ENCODE measurements at regions not wholly inside any gene's neighbourhood (a gene's known extent, or its start where the extent isn't known, plus 50 kb on each side); places are given as distances from the start of the nearest gene placed in this dataset.

DNA sequence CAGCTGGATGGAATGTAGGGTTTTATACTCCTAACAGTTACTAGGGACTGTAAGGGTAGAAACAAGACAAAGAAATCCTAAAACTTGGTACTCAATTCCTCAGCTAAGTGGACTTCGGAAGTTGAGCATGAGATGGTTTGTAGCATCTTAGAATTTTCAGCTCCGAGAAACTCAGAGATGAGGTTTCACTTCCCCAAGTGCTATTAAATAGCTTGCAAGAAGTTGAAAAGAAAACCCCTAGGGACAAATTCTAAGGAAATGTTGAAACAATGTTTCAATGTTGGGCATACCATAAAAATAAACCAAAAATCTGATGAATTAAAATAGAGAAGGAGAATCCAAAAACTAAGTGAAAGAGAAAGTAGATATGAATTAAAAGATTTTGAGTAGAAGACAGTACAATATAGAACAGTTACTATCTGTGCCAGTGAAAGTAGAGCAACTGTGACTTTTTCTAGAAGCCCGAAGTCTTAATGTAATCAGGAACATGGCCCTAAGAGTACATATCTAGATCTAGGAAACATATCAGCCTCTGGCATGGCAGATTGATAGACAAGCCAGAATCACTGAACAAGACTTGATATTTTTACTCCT lies 308.6 kb upstream of the RGMB start:
- DNase-seq, result no peak

DNA sequence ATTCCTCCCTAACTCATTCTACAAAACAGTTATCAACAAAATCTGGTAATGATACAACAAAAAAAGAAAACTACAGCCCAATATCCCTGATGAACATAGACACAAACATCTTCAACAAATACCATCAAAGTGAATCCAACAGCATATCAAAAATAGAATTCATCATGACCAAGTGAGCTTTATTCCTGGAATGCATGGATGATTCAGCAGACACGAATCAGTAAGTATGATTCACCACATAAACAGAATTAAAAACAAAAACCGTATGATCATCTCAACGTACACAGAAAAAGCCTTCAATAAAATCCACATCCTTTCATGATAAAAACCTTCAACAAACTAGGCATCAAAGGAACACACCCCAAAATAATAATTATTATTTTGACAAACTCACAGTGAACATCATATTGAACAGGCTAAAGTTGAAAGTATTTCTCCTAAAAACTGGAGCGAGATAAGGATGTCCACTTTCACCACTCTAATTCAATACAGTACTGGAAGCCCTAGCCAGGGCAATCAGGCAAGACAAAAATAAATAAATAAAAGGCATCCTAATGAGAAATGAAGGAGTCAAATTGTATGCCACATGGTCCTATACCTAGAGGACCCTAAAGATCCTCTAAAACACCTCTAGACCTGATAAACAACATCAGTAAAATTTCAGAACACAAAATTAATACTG lies 305.1 kb upstream of the RGMB start:
- DNase-seq, result peak; percentile 93

- DNase-seq, result peak; percentile 43
Observed at GRCh38 chr5:98470747-98471146, 302.7 kb upstream of the RGMB start.

DNA sequence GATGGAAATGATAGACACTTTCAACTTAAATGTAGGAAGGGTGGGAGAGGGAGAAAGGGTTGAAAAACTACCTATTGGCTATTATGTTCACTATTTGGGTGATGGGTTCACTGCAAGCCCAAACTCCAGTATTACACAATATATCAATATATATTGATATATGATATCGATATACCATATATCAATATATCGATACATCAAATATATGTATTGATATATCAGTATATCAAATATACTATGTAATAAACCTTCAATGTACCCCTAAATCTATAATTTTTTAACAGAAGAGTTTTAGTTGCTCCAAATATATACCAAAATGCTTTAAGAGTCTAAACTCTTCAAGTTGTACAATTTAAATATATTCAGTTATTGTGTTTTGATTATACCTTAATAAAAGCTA lies 302.0 kb upstream of the RGMB start:
- no peak for DNase-seq

- DNase-seq, result no peak
Observed at GRCh38 chr5:98474216-98474615, 299.2 kb upstream of the RGMB start.

GRCh38 chr5:98474782-98475181 lies 298.7 kb upstream of the RGMB start:
- peak; percentile 6 for DNase-seq

DNA sequence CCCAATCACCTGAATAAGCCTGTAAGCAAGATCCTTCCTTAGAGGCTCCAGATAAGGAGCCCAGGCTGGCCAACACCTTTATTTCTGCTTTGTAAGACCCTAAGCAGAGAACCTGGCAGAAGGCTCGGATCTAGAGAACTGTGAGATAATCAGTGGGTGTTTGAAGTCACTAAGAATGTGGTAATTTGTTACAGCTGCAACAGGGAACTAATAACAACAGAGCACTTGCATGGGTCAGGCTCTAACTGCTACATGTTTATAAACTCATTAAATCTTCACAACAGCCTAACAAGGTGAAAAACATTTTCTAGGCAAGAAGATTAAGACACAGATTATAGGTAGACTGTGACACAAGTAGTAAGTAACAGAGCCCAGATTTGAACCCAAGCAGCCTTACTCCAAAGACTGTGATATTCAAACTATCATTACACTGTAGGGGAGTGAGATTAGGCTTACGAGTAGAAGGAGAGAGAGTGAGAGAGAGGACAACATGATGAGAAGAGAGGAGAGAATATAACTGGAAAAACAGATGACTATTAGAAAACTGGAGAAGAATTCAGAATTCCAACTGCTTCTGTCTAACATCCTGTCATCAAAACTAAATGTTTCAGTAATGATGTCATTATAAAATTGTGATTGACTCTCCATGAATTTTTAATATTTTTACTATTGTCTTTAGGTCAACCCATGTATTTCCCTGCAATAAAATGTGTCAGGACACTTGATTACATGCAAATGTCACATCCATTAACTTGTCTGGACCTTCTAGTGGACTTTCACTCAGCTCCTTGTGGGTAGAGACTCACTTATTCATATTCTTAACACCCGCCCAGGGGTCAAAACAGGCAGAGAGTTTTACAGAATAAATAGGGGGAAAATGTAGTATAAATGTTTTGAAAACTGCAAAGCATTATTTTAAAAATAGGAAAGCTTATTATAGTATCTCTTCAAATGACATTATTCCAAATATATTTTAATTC lies 290.9 kb upstream of the RGMB start:
- DNase-seq, result no peak

GRCh38 chr5:98483301-98483685 lies 290.2 kb upstream of the RGMB start:
- peak; percentile 94 for DNase-seq

DNA sequence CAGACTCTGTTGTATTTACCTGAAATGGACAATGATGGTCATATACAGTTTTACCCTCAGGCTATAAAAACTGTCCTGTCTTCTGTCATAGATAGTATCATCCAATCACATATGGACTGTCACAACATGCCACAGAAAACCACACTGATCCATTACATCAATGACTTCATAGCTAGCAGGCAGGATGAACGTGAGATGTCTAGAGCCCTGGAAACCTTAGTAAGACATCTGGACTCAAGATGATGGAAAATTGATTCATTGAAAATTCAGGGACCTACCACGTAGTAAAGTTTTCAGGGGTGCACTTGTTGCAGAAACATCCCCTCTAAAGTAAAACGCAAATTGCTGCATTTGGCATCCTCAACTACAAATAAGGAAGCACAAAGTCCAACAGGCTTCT lies 284.4 kb upstream of the RGMB start:
- peak; percentile 43 for DNase-seq

- no peak for DNase-seq
Observed at GRCh38 chr5:98490348-98490747, 283.1 kb upstream of the RGMB start.

- DNase-seq, result no peak
Observed at GRCh38 chr5:98492258-98492657, 281.2 kb upstream of the RGMB start.

- DNase-seq, result no peak
Observed at GRCh38 chr5:98497418-98497817, 276.0 kb upstream of the RGMB start.

GRCh38 chr5:98498028-98498427 lies 275.4 kb upstream of the RGMB start:
- no peak for DNase-seq

DNA sequence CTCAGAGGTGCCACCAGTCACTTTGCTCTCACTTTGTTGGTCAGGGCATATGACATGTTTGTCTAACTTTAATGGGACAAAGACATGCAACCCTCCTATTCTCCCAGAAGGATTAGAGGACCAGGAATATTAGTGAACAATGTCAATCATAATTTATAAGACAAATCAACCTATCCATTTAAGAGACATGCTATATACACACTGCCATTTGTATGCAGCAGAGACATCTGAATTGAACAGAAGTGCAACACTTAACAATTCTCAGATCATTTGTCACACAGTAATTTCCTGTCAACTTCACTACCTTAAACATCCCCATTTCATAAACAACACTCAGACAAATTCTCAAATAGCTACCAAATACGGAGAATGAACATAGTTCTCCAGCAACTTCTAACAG lies 273.6 kb upstream of the RGMB start:
- no peak for DNase-seq

DNA sequence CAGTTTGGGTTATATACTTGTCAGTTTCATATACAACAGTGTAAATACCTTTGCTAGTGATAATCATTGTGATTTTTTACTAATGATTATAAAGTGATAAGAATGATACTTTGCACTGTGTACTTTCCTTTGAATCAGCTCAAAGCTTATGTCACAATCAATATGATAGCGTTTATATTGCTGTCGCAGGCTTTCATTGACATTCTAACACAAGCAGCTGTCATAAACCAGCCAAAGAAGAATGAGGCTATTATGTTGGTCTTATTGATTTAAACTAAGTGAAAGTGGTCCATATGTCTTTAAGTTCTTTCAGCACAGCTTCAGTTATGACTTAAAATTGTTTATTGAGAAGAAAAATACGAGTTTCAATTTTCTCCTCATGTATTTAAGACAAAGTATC lies 272.7 kb upstream of the RGMB start:
- DNase-seq, result no peak

GRCh38 chr5:98503616-98504015 lies 269.8 kb upstream of the RGMB start:
- DNase-seq, result no peak

DNA sequence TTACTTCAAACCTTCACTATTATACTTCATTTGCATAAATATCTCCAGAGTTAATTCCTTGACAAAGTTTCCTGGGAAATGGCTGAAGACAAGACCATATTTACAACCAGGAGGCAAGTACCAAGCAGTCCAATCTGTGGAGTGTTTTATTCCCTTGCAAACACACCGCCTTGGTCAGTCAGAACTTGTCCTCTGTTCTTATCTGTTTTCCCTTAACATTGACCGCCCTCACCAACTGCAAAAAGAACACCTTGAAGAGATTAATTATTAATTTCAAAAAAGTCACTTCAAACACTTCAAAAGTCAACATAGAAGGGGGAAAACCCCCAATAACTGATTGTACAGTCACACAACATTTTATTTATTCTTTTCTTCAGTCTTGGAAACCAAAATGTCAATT lies 269.0 kb upstream of the RGMB start:
- no peak for DNase-seq

- peak; percentile 28 for DNase-seq
Observed at GRCh38 chr5:98510143-98510985, 263.1 kb upstream of the RGMB start.

GRCh38 chr5:98513380-98513779 lies 260.1 kb upstream of the RGMB start:
- no peak for DNase-seq

DNA sequence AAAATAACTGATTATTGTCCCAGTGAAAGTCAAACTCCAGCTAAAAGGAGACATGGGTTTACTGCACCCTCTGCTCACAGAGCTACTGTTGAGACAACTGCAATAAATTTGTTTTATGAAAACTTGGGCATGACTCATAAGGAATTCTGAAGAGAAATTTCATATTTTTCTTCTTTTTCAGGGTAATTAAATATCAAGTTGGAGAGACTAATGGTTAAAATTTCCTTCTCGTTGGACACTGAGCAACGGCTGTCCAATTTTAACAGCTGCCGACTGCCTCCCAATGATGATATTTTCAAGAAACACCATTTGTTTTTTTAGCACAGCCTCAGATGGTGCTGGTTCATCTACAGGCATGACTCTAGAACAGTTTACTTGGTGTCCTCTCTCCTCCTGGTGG lies 259.2 kb upstream of the RGMB start:
- peak; percentile 35 for DNase-seq

- DNase-seq, result no peak
Observed at GRCh38 chr5:98516701-98517100, 256.8 kb upstream of the RGMB start.

DNA sequence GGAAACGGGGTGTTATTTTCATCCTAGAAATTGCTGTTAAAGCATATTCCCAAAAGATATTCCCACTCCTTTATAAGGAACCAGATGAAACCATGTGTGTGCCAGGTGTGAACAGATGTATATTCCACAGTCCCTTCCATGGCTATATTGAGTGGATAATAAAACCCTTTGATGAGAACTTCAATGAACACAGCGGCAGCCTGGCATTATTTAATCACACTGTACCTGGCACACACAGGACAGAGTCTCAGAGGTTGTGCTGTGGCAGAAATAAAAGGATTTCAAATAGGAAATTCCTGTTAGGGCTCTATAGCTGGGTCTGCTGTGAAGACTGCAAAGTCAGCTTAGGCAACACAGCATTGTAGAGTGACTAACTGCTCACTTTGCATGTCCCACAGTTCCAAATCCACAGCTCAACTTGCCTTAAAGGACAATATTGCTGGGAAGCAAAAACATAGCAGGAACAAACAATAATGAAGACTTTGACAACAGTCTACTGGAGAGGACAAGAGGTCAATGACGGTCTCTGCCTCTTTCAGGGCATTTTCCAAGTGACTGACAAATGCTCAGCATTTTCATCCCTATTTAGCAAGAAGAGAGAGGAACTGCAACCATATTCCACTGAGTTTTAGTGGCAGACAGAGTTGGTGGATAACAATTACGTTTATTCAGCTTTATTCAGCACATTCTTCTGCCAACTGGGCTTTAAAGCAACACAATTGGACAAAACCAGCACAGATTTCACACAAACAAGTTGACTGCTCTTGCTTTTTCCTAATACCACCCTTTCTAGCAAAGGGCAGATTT lies 255.7 kb upstream of the RGMB start:
- no peak for DNase-seq

All from fibroblast of skin of abdomen (primary cell).